ENCODE measurements at regions not wholly inside any gene's neighbourhood (a gene's known extent, or its start where the extent isn't known, plus 50 kb on each side); places are given as distances from the start of the nearest gene placed in this dataset.

- TF ChIP-seq CTCF (IDR thresholded peaks at IDR 0.05; ENCODE audit: low read depth, low read length, missing control alignments), result no peak
- no peak for DNase-seq (ENCODE audit: low read depth)
- no peak overlapping the region for H3K4me3 ChIP-seq (ENCODE audit: low read depth, low read length)
Measured at GRCh38 chr21:29242201-29242600, 56.5 kb upstream of the BACH1 start.

GRCh38 chr21:29243188-29243587, 55.5 kb upstream of the BACH1 start:
- no peak for TF ChIP-seq CTCF (IDR thresholded peaks at IDR 0.05; ENCODE audit: low read depth, low read length, missing control alignments)
- no peak overlapping the region for H3K4me3 ChIP-seq (ENCODE audit: low read depth, low read length)
- DNase-seq (ENCODE audit: low read depth), result no peak

GRCh38 chr21:29245104-29245643, 53.5 kb upstream of the BACH1 start:
- DNase-seq (ENCODE audit: low read depth), result no peak

GRCh38 chr21:29245863-29246262, 52.9 kb upstream of the BACH1 start:
- no peak for TF ChIP-seq CTCF (IDR thresholded peaks at IDR 0.05; ENCODE audit: low read depth, low read length, missing control alignments)

More at GRCh38 chr21:29245104-29245643, 53.5 kb upstream of the BACH1 start:
- no peak for TF ChIP-seq CTCF (IDR thresholded peaks at IDR 0.05; ENCODE audit: low read depth, low read length, missing control alignments)
- no peak overlapping the region for H3K4me3 ChIP-seq (ENCODE audit: low read depth, low read length)

GRCh38 chr21:29246614-29247013, 52.1 kb upstream of the BACH1 start:
- no peak overlapping the region for H3K4me3 ChIP-seq (ENCODE audit: low read depth, low read length)
- no peak for TF ChIP-seq CTCF (IDR thresholded peaks at IDR 0.05; ENCODE audit: low read depth, low read length, missing control alignments)
- DNase-seq (ENCODE audit: low read depth), result no peak

More at GRCh38 chr21:29245863-29246262, 52.9 kb upstream of the BACH1 start:
- H3K4me3 ChIP-seq (ENCODE audit: low read depth, low read length), result no peak overlapping the region
- no peak for DNase-seq (ENCODE audit: low read depth)

GRCh38 chr21:29248124-29248523, 50.6 kb upstream of the BACH1 start:
- no peak for DNase-seq (ENCODE audit: low read depth)

More at GRCh38 chr21:29248124-29248523, 50.6 kb upstream of the BACH1 start:
- no peak overlapping the region for H3K4me3 ChIP-seq (ENCODE audit: low read depth, low read length)
- no peak for TF ChIP-seq CTCF (IDR thresholded peaks at IDR 0.05; ENCODE audit: low read depth, low read length, missing control alignments)
